HepG2 (cell line): ENCODE measurements at regions not wholly inside any gene's neighbourhood (a gene's known extent, or its start where the extent isn't known, plus 50 kb on each side); places are given as distances from the start of the nearest gene placed in this dataset.

Source experiments
- BCL6 ChIP-seq: IDR thresholded peaks from 2 replicates; pipeline ENCODE4 v1.6.1; 2016; ENCODE audit warnings: missing genetic modification reagents, missing compliant biosample characterization
- DPF2 ChIP-seq: sonication (generic); formaldehyde crosslinking; IDR thresholded peaks from 2 replicates; pipeline ENCODE4 v1.4.0; 2020; ENCODE audit warnings: mild to moderate bottlenecking, low read depth, missing genetic modification reagents, borderline replicate concordance
- FOXC1 ChIP-seq: sonication (generic); formaldehyde crosslinking; IDR thresholded peaks from 2 replicates; pipeline ENCODE4 v1.8.0; 2022; ENCODE audit warnings: mild to moderate bottlenecking, missing genetic modification reagents, borderline replicate concordance
- FOXO1 ChIP-seq: sonication (generic); formaldehyde crosslinking; IDR thresholded peaks from 2 replicates; pipeline ENCODE4 v1.4.0; 2020; ENCODE audit warnings: missing genetic modification reagents
- HINFP ChIP-seq: sonication (generic); formaldehyde crosslinking; IDR thresholded peaks from 2 replicates; pipeline ENCODE4 v1.4.0; 2020; ENCODE audit warnings: low read depth, mild to moderate bottlenecking, missing genetic modification reagents
- KAT2B ChIP-seq: fragments of 150-350 bp; IDR thresholded peaks from 2 replicates; pipeline ENCODE4 v1.6.1; 2014; ENCODE audit warnings: low read depth, low read length, borderline replicate concordance
- MIXL1 ChIP-seq: IDR thresholded peaks from 2 replicates; pipeline ENCODE4 v1.6.1; 2016
- MYPOP ChIP-seq: sonication (generic); formaldehyde crosslinking; IDR thresholded peaks from 2 replicates; pipeline ENCODE4 v1.8.1; 2023; ENCODE audit warnings: mild to moderate bottlenecking, moderate library complexity, missing genetic modification reagents
- NCOA2 ChIP-seq: sonication (generic); formaldehyde crosslinking; IDR thresholded peaks from 2 replicates; pipeline ENCODE4 v1.8.0; 2022; ENCODE audit warnings: inconsistent platforms
- POLR2G ChIP-seq: fragments of 200-400 bp; formaldehyde crosslinking; IDR thresholded peaks from 2 replicates; pipeline ENCODE4 v1.6.1; 2018; ENCODE audit warnings: mild to moderate bottlenecking, low read depth, low read length, moderate library complexity
- RXRB ChIP-seq: IDR thresholded peaks from 2 replicates; pipeline ENCODE4 v1.6.1; 2016; ENCODE audit warnings: borderline replicate concordance, missing genetic modification reagents, missing compliant biosample characterization
- TEAD2 ChIP-seq: sonication (generic); formaldehyde crosslinking; IDR thresholded peaks from 2 replicates; pipeline ENCODE4 v1.9.0; 2021; ENCODE audit warnings: missing genetic modification reagents
- TEF ChIP-seq: sonication (generic); formaldehyde crosslinking; IDR thresholded peaks from 2 replicates; pipeline ENCODE4 v1.5.0; 2020; ENCODE audit warnings: missing genetic modification reagents
- TOE1 ChIP-seq: sonication (generic); formaldehyde crosslinking; IDR thresholded peaks from 2 replicates; pipeline ENCODE4 v1.4.0; 2020; ENCODE audit warnings: mild to moderate bottlenecking, missing genetic modification reagents
- ZBTB14 ChIP-seq: sonication (generic); formaldehyde crosslinking; IDR thresholded peaks from 2 replicates; pipeline ENCODE4 v1.4.0; 2020; ENCODE audit warnings: missing genetic modification reagents
- ZNF205 ChIP-seq: IDR thresholded peaks from 2 replicates; pipeline ENCODE4 v1.6.1; 2018; ENCODE audit warnings: missing biosample characterization, missing genetic modification reagents
- ZNF546 ChIP-seq: sonication (generic); formaldehyde crosslinking; conservative IDR thresholded peaks from 2 replicates; pipeline ENCODE4 v1.8.1; 2023; ENCODE audit warnings: mild to moderate bottlenecking, missing genetic modification reagents
- ZNF598 ChIP-seq: sonication (generic); formaldehyde crosslinking; IDR thresholded peaks from 2 replicates; pipeline ENCODE4 v1.5.1; 2020; ENCODE audit warnings: mild to moderate bottlenecking, missing genetic modification reagents, borderline replicate concordance
- ZNF766 ChIP-seq: sonication (generic); formaldehyde crosslinking; IDR thresholded peaks from 2 replicates; pipeline ENCODE4 v1.5.0; 2020; ENCODE audit warnings: missing genetic modification reagents, borderline replicate concordance
- ZZZ3 ChIP-seq: sonication (generic); formaldehyde crosslinking; IDR thresholded peaks from 2 replicates; pipeline ENCODE4 v1.4.0; 2020; ENCODE audit warnings: missing genetic modification reagents, mild to moderate bottlenecking, borderline replicate concordance

GRCh38 chr7:22672846-22673680 is 53.9 kb upstream of the IL6 start (continued):
- TF ChIP-seq HINFP (CRISPR knock-in tag) = no peak
- no peak for TF ChIP-seq KAT2B
- TF ChIP-seq MIXL1 (CRISPR knock-in tag) = no peak
- TF ChIP-seq POLR2G = no peak
- no peak for TF ChIP-seq TEAD2 (CRISPR knock-in tag)
- TF ChIP-seq MYPOP (CRISPR knock-in tag) = no peak
- TF ChIP-seq TOE1 = no peak
- TF ChIP-seq RXRB (CRISPR knock-in tag) = no peak
- no peak for TF ChIP-seq TEF (CRISPR knock-in tag)
- 0 out of 2 replicates have a peak, but pooled peaks have one; percentile 38 for TF ChIP-seq ZNF205 (CRISPR knock-in tag)
- no peak for TF ChIP-seq FOXC1 (CRISPR knock-in tag)
- TF ChIP-seq FOXO1 (CRISPR knock-in tag) = 0 out of 2 replicates have a peak, but pooled peaks have one; percentile 11
- no peak for TF ChIP-seq ZNF598 (CRISPR knock-in tag)
- no peak for TF ChIP-seq ZBTB14 (CRISPR knock-in tag)
- TF ChIP-seq DPF2 = no peak
- no peak for TF ChIP-seq ZZZ3 (CRISPR knock-in tag)
- TF ChIP-seq ZNF766 (CRISPR knock-in tag) = no peak
- no peak for TF ChIP-seq ZNF546 (CRISPR knock-in tag)
- TF ChIP-seq BCL6 = peak; percentile 70
- TF ChIP-seq NCOA2 (CRISPR knock-in tag) = peak; percentile 43; the same call in 1 of the 2 replicates
